GM12878 (cell line): ENCODE measurements at regions not wholly inside any gene's neighbourhood (a gene's known extent, or its start where the extent isn't known, plus 50 kb on each side); places are given as distances from the start of the nearest gene placed in this dataset.

Source experiments
- ATAC-seq: fragments of 200-7000 bp; cut with Tn5 transposase; 3 replicates; pipeline ENCODE4 v1.9.1; 2020; ENCODE audit warnings: mild to moderate bottlenecking, moderate library complexity
- BruUV-seq: library from RNA; stranded (reverse); fragments of 400-500 nt; replicated peaks from 2 replicates; lab custom pipeline; 2021; lab: Mats Ljungman, UMichigan
- CTCF ChIA-PET: fragments of 300-600 bp; sonication (Branson Sonifier 250); formaldehyde crosslinking; extraction: SDS; loops from one replicate; lab custom pipeline; 2021; ENCODE audit warnings: inconsistent platforms; lab: Yijun Ruan, JAX
- POLR2A ChIA-PET: fragments of 350-600 bp; formaldehyde crosslinking; extraction: SDS; loops from one replicate; lab custom pipeline; 2021; ENCODE audit warnings: inconsistent platforms; lab: Charles Lee
- RAD21 ChIA-PET: fragments of 300-600 bp; sonication (Branson Sonifier 250); formaldehyde crosslinking; loops from one replicate; lab custom pipeline; 2023; ENCODE audit warnings: antibody characterized with exemption; ENCODE audit not compliant: unreplicated experiment; lab: Charles Lee
- SMC1A ChIA-PET: fragments of 300-600 bp; sonication (Branson Sonifier 250); formaldehyde crosslinking; loops from one replicate; lab custom pipeline; 2023; ENCODE audit not compliant: unreplicated experiment, uncharacterized antibody; lab: Charles Lee
- DNase-seq: peaks from one replicate; pipeline ENCODE4 v3.0.0-alpha.2; 2011; ENCODE audit warnings: low read depth, low spot score
- FAIRE-seq: peaks from 3 replicates; lab custom pipeline; 2011; peaks lifted over from hg19 to GRCh38; lab: Jason Lieb, UNC
- H2AFZ ChIP-seq: 2 replicates; pipeline ENCODE4 v1.6.0; 2011; ENCODE audit warnings: low read depth, low read length, control low read depth; ENCODE audit not compliant: control insufficient read depth
- H3K27ac ChIP-seq: 2 replicates; pipeline ENCODE4 v1.5.1; 2011; ENCODE audit warnings: control low read depth; ENCODE audit not compliant: control insufficient read depth, insufficient read depth
- H3K27me3 ChIP-seq, 2 experiments: replicated peaks in 1 of 2; 2 replicates each; pipeline versions ENCODE4 v1.6.0 to v1.6.1; 2011; ENCODE audit warnings: low read length in 1 of 2; ENCODE audit not compliant: control insufficient read depth in 2 of 2, insufficient read depth in 2 of 2
- H3K36me3 ChIP-seq, 2 experiments: 2 replicates each; pipeline ENCODE4 v1.5.1; 2011; ENCODE audit warnings: low read length in 1 of 2; ENCODE audit not compliant: control insufficient read depth in 2 of 2, insufficient read depth in 2 of 2
- H3K4me1 ChIP-seq: 2 replicates; pipeline ENCODE4 v1.6.1; 2011; ENCODE audit warnings: mild to moderate bottlenecking, low read length, moderate library complexity, mixed read lengths; ENCODE audit not compliant: control insufficient read depth, insufficient read depth
- H3K4me2 ChIP-seq: 2 replicates; pipeline ENCODE4 v1.6.0; 2011; ENCODE audit warnings: control low read depth; ENCODE audit not compliant: control insufficient read depth, insufficient read depth
- H3K4me3 ChIP-seq: fragments of 200-600 bp; sonication (generic); 2 replicates; pipeline ENCODE4 v1.5.1; 2016
- H3K79me2 ChIP-seq: 2 replicates; pipeline ENCODE4 v1.6.0; 2011; ENCODE audit warnings: low read length; ENCODE audit not compliant: control insufficient read depth, insufficient read depth
- H3K9ac ChIP-seq: 2 replicates; pipeline ENCODE4 v1.8.0; 2011; ENCODE audit warnings: low read length, control low read depth, mixed read lengths; ENCODE audit not compliant: control insufficient read depth, insufficient read depth
- H3K9me3 ChIP-seq: replicated peaks from 3 replicates; pipeline ENCODE4 v1.5.1; 2011; ENCODE audit warnings: mild to moderate bottlenecking, low read length; ENCODE audit not compliant: control insufficient read depth, insufficient read depth
- H4K20me1 ChIP-seq: 2 replicates; pipeline ENCODE4 v1.6.0; 2011; ENCODE audit not compliant: control insufficient read depth, insufficient read depth
- MYB ChIP-seq: fragments of 150-350 bp; IDR thresholded peaks from 2 replicates; pipeline ENCODE4 v1.6.1; 2014; ENCODE audit warnings: mild to moderate bottlenecking, low read depth, low read length, borderline replicate concordance
- STAT3 ChIP-seq: IDR thresholded peaks from 2 replicates; pipeline ENCODE4 v1.6.1; 2011; ENCODE audit warnings: low read depth, low read length, improper control_type of control experiment
- ZNF217 ChIP-seq: fragments of 450-650 bp; IDR thresholded peaks from 2 replicates; pipeline ENCODE4 v1.6.1; 2017; ENCODE audit warnings: antibody characterized with exemption, mild to moderate bottlenecking
- WGBS: methylation state at CpG from one replicate; pipeline ENCODE4 v1.1.6; 2016; ENCODE audit warnings: low lambda C conversion rate; ENCODE audit not compliant: insufficient replicate concordance, insufficient coverage; ENCODE audit errors: missing lambda C conversion rate; 5-methylcytosine and 5-hydroxymethylcytosine counted together
- in situ Hi-C: fragments of 300-500 bp; cut with MboI; formaldehyde crosslinking; loops from 9 replicates; pipeline ENCODE4 v1.14.3; 2018; ENCODE audit warnings: mixed read lengths
- intact Hi-C: fragments of 100-400 bp; cut with micrococcal nuclease; formaldehyde crosslinking; loops from one replicate; pipeline ENCODE4 v1.14.2; 2022; ENCODE audit not compliant: unreplicated experiment
- TF ChIP-seq, protein P1 (sequence below): fragments of 450-650 bp; IDR thresholded peaks from 2 replicates; pipeline ENCODE4 v1.6.1; 2016; ENCODE audit warnings: mild to moderate bottlenecking, moderate library complexity, borderline replicate concordance

- Histone ChIP-seq H3K79me2 (no peaks in the 10 kb centered on the region), H3K9me3 (no peaks in the 10 kb centered on the region), H2AFZ (no peak overlapping the region), H3K27ac (no peak overlapping the region), H3K4me2 (no peak overlapping the region), H3K36me3 (no peaks in the 10 kb centered on the region), H3K4me1 (no peaks in the 10 kb centered on the region), H3K4me3 (no peak overlapping the region), H3K27me3 (no peaks in the 10 kb centered on the region), H4K20me1 (no peaks in the 10 kb centered on the region), H3K9ac (no peak overlapping the region)
- intact Hi-C loops (no loop called here), in situ Hi-C loops (no loop called here)
- RAD21 ChIA-PET = no interaction called here
- CTCF ChIA-PET = interaction anchor here (1.4 kb wide), 1 partner anchor 468 kb away, joined by 3 read pairs; no protein-coding TSS in a partner anchor
- 4% methylated on average over 3 of the region's 3 CpGs for WGBS
- DNase-seq (no peak), ATAC-seq (no peak), FAIRE-seq (no peak)
- SMC1A ChIA-PET = interaction anchor here (0.6 kb wide), 1 partner anchor 651 kb away, joined by 3 read pairs; no protein-coding TSS in a partner anchor
- no TSS peak for BruUV-seq
- POLR2A ChIA-PET = no interaction called here
- no peak for TF ChIP-seq MYB
- no peak for TF ChIP-seq ZNF217
- TF ChIP-seq, protein P1, sequence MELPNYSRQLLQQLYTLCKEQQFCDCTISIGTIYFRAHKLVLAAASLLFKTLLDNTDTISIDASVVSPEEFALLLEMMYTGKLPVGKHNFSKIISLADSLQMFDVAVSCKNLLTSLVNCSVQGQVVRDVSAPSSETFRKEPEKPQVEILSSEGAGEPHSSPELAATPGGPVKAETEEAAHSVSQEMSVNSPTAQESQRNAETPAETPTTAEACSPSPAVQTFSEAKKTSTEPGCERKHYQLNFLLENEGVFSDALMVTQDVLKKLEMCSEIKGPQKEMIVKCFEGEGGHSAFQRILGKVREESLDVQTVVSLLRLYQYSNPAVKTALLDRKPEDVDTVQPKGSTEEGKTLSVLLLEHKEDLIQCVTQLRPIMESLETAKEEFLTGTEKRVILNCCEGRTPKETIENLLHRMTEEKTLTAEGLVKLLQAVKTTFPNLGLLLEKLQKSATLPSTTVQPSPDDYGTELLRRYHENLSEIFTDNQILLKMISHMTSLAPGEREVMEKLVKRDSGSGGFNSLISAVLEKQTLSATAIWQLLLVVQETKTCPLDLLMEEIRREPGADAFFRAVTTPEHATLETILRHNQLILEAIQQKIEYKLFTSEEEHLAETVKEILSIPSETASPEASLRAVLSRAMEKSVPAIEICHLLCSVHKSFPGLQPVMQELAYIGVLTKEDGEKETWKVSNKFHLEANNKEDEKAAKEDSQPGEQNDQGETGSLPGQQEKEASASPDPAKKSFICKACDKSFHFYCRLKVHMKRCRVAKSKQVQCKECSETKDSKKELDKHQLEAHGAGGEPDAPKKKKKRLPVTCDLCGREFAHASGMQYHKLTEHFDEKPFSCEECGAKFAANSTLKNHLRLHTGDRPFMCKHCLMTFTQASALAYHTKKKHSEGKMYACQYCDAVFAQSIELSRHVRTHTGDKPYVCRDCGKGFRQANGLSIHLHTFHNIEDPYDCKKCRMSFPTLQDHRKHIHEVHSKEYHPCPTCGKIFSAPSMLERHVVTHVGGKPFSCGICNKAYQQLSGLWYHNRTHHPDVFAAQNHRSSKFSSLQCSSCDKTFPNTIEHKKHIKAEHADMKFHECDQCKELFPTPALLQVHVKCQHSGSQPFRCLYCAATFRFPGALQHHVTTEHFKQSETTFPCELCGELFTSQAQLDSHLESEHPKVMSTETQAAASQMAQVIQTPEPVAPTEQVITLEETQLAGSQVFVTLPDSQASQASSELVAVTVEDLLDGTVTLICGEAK = no peak
- no peak for TF ChIP-seq STAT3
Measured at GRCh38 chr1:78722947-78723346, 73.3 kb downstream of the IFI44 start.
